HG02623 (cell line): ENCODE measurements at regions not wholly inside any gene's neighbourhood (a gene's known extent, or its start where the extent isn't known, plus 50 kb on each side); places are given as distances from the start of the nearest gene placed in this dataset.
"Not testable (repeated sequence)": the region's sequence is repeated elsewhere in the genome, so short reads cannot be mapped to it uniquely, and the experiment has no call there.

Experiments
- ATAC-seq: cut with Tn5 transposase; IDR thresholded peaks from one replicate; pipeline ENCODE4 v1.9.1; 2021; ENCODE audit warnings: moderate library complexity; ENCODE audit not compliant: unreplicated experiment

- no peak for ATAC-seq
These were observed 603.0 kb downstream of the BNC2 start for GRCh38 chr9:16267281-16268066.

- ATAC-seq = no peak
These were observed 602.2 kb downstream of the BNC2 start for GRCh38 chr9:16268067-16268881.

- no peak for ATAC-seq
These were observed 598.5 kb downstream of the BNC2 start for GRCh38 chr9:16271967-16272366.

- ATAC-seq = no peak
These were observed 597.7 kb downstream of the BNC2 start for GRCh38 chr9:16272776-16273175.

GRCh38 chr9:16275795-16276624 lies 594.5 kb downstream of the BNC2 start:
- ATAC-seq = no peak

GRCh38 chr9:16276866-16277265 lies 593.6 kb downstream of the BNC2 start:
- ATAC-seq = no peak

- ATAC-seq = no peak
These were observed 593.0 kb downstream of the BNC2 start for GRCh38 chr9:16277471-16277960.

GRCh38 chr9:16278326-16278999 lies 592.0 kb downstream of the BNC2 start:
- no peak for ATAC-seq

- no peak for ATAC-seq
These were observed 588.8 kb downstream of the BNC2 start for GRCh38 chr9:16281707-16282106.

- no peak for ATAC-seq
These were observed 588.3 kb downstream of the BNC2 start for GRCh38 chr9:16282216-16282615.

GRCh38 chr9:16282718-16283117 lies 587.8 kb downstream of the BNC2 start:
- no peak for ATAC-seq

- ATAC-seq = no peak
These were observed 584.3 kb downstream of the BNC2 start for GRCh38 chr9:16286160-16286559.

GRCh38 chr9:16289639-16290038 lies 580.8 kb downstream of the BNC2 start:
- ATAC-seq = peak; percentile 46

GRCh38 chr9:16290169-16290568 lies 580.3 kb downstream of the BNC2 start:
- ATAC-seq = peak; percentile 48

GRCh38 chr9:16291921-16292320 lies 578.5 kb downstream of the BNC2 start:
- no peak for ATAC-seq

- ATAC-seq = no peak
These were observed 576.9 kb downstream of the BNC2 start for GRCh38 chr9:16293610-16294009.

- ATAC-seq = no peak
These were observed 576.2 kb downstream of the BNC2 start for GRCh38 chr9:16294133-16294770.

- not testable (repeated sequence) for ATAC-seq
These were observed 575.5 kb downstream of the BNC2 start for GRCh38 chr9:16294940-16295339.

- ATAC-seq = not testable (repeated sequence)
These were observed 571.1 kb downstream of the BNC2 start for GRCh38 chr9:16299368-16299767.

- ATAC-seq = no peak
These were observed 567.0 kb downstream of the BNC2 start for GRCh38 chr9:16303506-16303905.
